IMR-90 (cell line): ENCODE measurements at regions not wholly inside any gene's neighbourhood (a gene's known extent, or its start where the extent isn't known, plus 50 kb on each side); places are given as distances from the start of the nearest gene placed in this dataset.

Source experiments
- ATAC-seq: fragments of 200-7000 bp; cut with Tn5 transposase; 2 replicates; pipeline ENCODE4 v1.9.1; 2020; ENCODE audit warnings: low read depth, mild to moderate bottlenecking, moderate library complexity
- BruUV-seq: library from RNA; stranded (reverse); fragments of 400-500 nt; replicated peaks from 2 replicates; lab custom pipeline; 2021; lab: Mats Ljungman, UMichigan
- CTCF ChIA-PET: fragments of 300-600 bp; formaldehyde crosslinking; extraction: SDS; loops from one replicate; lab custom pipeline; 2021; ENCODE audit warnings: antibody characterized with exemption; lab: Yijun Ruan, JAX
- POLR2A ChIA-PET: fragments of 300-600 bp; sonication (Branson Sonifier 250); formaldehyde crosslinking; loops from one replicate; lab custom pipeline; 2022; ENCODE audit warnings: antibody characterized with exemption; ENCODE audit not compliant: unreplicated experiment; lab: Charles Lee
- DNase-seq: peaks from one replicate; pipeline ENCODE4 v3.0.0; 2013
- H2AFZ ChIP-seq: replicated peaks from 2 replicates; pipeline ENCODE3; 2013; ENCODE audit warnings: low read length, mild to moderate bottlenecking; ENCODE audit not compliant: poor library complexity
- H2AK5ac ChIP-seq: 2 replicates; pipeline ENCODE4 v1.6.1; 2013; ENCODE audit warnings: low read depth, low read length, inconsistent platforms
- H2AK9ac ChIP-seq: replicated peaks from 2 replicates; pipeline ENCODE3; 2013; ENCODE audit warnings: mild to moderate bottlenecking, low read depth, low read length, moderate library complexity; ENCODE audit not compliant: poor library complexity
- H2BK120ac ChIP-seq: 2 replicates; pipeline ENCODE4 v1.6.1; 2013; ENCODE audit warnings: low read depth, low read length, inconsistent platforms
- H2BK15ac ChIP-seq: 3 replicates; pipeline ENCODE4 v1.6.1; 2013; ENCODE audit warnings: low read depth, low read length, inconsistent platforms
- H2BK20ac ChIP-seq: 2 replicates; pipeline ENCODE4 v1.6.1; 2013; ENCODE audit warnings: low read depth, mild to moderate bottlenecking, inconsistent platforms, low read length, moderate library complexity
- H2BK5ac ChIP-seq: 2 replicates; pipeline ENCODE4 v1.6.1; 2013; ENCODE audit warnings: mild to moderate bottlenecking, low read depth, low read length, inconsistent platforms; ENCODE audit not compliant: poor library complexity, severe bottlenecking
- H3K14ac ChIP-seq: replicated peaks from 2 replicates; pipeline ENCODE4 v1.6.1; 2013; ENCODE audit warnings: low read depth, low read length, inconsistent platforms
- H3K18ac ChIP-seq: 2 replicates; pipeline ENCODE4 v1.6.1; 2013; ENCODE audit warnings: low read depth, low read length, control low read depth
- H3K23ac ChIP-seq: 2 replicates; pipeline ENCODE4 v1.6.1; 2013; ENCODE audit warnings: low read depth, low read length, inconsistent platforms
- H3K27ac ChIP-seq: 2 replicates; pipeline ENCODE4 v1.5.1; 2013; ENCODE audit warnings: mild to moderate bottlenecking, control low read depth, low read length; ENCODE audit not compliant: insufficient read depth
- H3K27me3 ChIP-seq: 2 replicates; pipeline ENCODE4 v1.6.1; 2013; ENCODE audit warnings: low read length; ENCODE audit not compliant: control insufficient read depth, insufficient read depth
- H3K36me3 ChIP-seq: 2 replicates; pipeline ENCODE4 v1.6.1; 2013; ENCODE audit warnings: low read length, mixed read lengths; ENCODE audit not compliant: control insufficient read depth, insufficient read depth
- H3K4ac ChIP-seq: 2 replicates; pipeline ENCODE4 v1.6.1; 2013; ENCODE audit warnings: low read depth, low read length, inconsistent platforms
- H3K4me1 ChIP-seq: 2 replicates; pipeline ENCODE4 v1.6.1; 2013; ENCODE audit warnings: low read length, mixed read lengths; ENCODE audit not compliant: control insufficient read depth, insufficient read depth
- H3K4me2 ChIP-seq: 2 replicates; pipeline ENCODE4 v1.6.1; 2013; ENCODE audit warnings: low read depth, mild to moderate bottlenecking, control low read depth, low read length, moderate library complexity
- H3K4me3 ChIP-seq: 2 replicates; pipeline ENCODE4 v1.5.1; 2013; ENCODE audit warnings: low read depth, mild to moderate bottlenecking, control low read depth, low read length, moderate library complexity; ENCODE audit not compliant: insufficient read depth
- H3K56ac ChIP-seq: 2 replicates; pipeline ENCODE4 v1.6.1; 2013; ENCODE audit warnings: low read length, inconsistent platforms; ENCODE audit not compliant: insufficient read depth; ENCODE audit errors: extremely low read depth
- H3K79me1 ChIP-seq, 2 experiments: 2 replicates each; pipeline ENCODE4 v1.6.1; 2013; ENCODE audit warnings: low read length in 2 of 2, inconsistent platforms in 1 of 2, low read depth in 1 of 2
- H3K9ac ChIP-seq: 2 replicates; pipeline ENCODE4 v1.6.1; 2013; ENCODE audit warnings: low read depth, low read length, control low read depth
- H3K9me1 ChIP-seq: 2 replicates; pipeline ENCODE4 v1.6.1; 2013; ENCODE audit warnings: low read length, inconsistent platforms; ENCODE audit not compliant: insufficient read depth
- H3K9me3 ChIP-seq: 2 replicates; pipeline ENCODE4 v1.6.1; 2013; ENCODE audit warnings: low read length; ENCODE audit not compliant: control insufficient read depth, insufficient read depth
- H4K20me1 ChIP-seq: 2 replicates; pipeline ENCODE4 v1.6.1; 2013; ENCODE audit warnings: low read length, inconsistent platforms; ENCODE audit not compliant: insufficient read depth
- H4K5ac ChIP-seq: 2 replicates; pipeline ENCODE4 v1.6.1; 2013; ENCODE audit warnings: mild to moderate bottlenecking, low read depth, low read length, control low read depth
- H4K8ac ChIP-seq, 2 experiments: 2 replicates each; pipeline ENCODE4 v1.6.1; 2013; ENCODE audit warnings: low read depth in 2 of 2, low read length in 2 of 2, control low read depth in 1 of 2, inconsistent platforms in 1 of 2
- H4K91ac ChIP-seq: 2 replicates; pipeline ENCODE4 v1.6.1; 2013; ENCODE audit warnings: low read depth, low read length, inconsistent platforms; ENCODE audit not compliant: insufficient read depth
- CEBPB ChIP-seq: IDR thresholded peaks from 2 replicates; pipeline ENCODE4 v1.6.1; 2012; ENCODE audit warnings: low read depth, low read length, improper control_type of control experiment
- MAFK ChIP-seq: IDR thresholded peaks from 2 replicates; pipeline ENCODE4 v1.6.1; 2012; ENCODE audit warnings: low read depth, low read length, improper control_type of control experiment
- WGBS, 2 experiments: methylation state at CpG; one replicate each; pipeline versions ENCODE4 v1.1.5 to v1.1.7; 2013; ENCODE audit warnings: missing lambda C conversion rate in 2 of 2; ENCODE audit not compliant: insufficient read length in 1 of 2; ENCODE audit errors: extremely low coverage in 2 of 2; 5-methylcytosine and 5-hydroxymethylcytosine counted together
- dilution Hi-C: fragments of 300-500 bp; cut with HindIII; formaldehyde crosslinking; loops from one replicate; pipeline ENCODE4 v1.14.3; 2018; ENCODE audit warnings: low sequenced_read_pairs; ENCODE audit not compliant: unreplicated experiment
- in situ Hi-C: fragments of 300-500 bp; cut with MboI; formaldehyde crosslinking; loops from 3 replicates; pipeline ENCODE4 v1.14.3; 2019; ENCODE audit warnings: low sequenced_read_pairs, inconsistent platforms, mixed read lengths
- intact Hi-C: fragments of 100-400 bp; cut with micrococcal nuclease; formaldehyde crosslinking; loops from 2 replicates; pipeline ENCODE4 v1.10.0; 2022

DNA sequence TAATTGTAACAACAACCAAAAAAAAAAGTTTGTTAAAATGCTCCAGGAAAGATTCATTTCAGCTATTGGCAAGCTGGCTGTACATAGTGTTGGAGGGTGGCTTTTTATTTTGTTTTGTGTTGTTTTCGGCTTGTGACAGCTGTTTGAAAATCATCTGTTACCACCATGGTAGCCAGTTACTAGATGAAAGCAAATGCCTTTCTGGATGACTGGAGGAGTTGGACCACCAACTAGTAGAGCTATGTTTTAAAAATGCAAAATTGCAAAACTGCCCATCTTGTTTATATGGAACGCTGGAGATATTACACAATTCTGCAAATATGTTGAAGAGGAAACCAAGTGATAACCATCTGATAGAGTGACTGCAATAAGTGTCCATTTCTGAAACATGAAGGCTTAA lies 53.2 kb upstream of the TNIP3 start:
- Histone ChIP-seq H2BK5ac (no peak overlapping the region), H4K91ac (no peak overlapping the region), H3K27me3 (0 out of 2 replicates have a peak, but pooled peaks cover 3% of the 10 kb centered on the region), H4K5ac (no peak overlapping the region), H3K9me1 (peaks cover 2% of the 10 kb centered on the region; the same call in 1 of the 2 replicates), H3K9ac (no peak overlapping the region), H2BK20ac (no peak overlapping the region), H3K27ac (no peak overlapping the region), H3K14ac (no peak overlapping the region), H2AK5ac (no peak overlapping the region), H3K4me2 (no peak overlapping the region), H3K4ac (no peak overlapping the region), H2BK15ac (no peak overlapping the region), H3K23ac (no peak overlapping the region), H3K18ac (no peak overlapping the region), H2AK9ac (no peak overlapping the region), H3K79me1 (no peaks in the 10 kb centered on the region), H4K20me1 (no peaks in the 10 kb centered on the region), H3K36me3 (no peaks in the 10 kb centered on the region), H3K4me3 (no peak overlapping the region), H4K8ac (no peak overlapping the region), H3K9me3 (no peaks in the 10 kb centered on the region), H3K56ac (no peak overlapping the region), H2BK120ac (no peak overlapping the region), H2AFZ (no peak overlapping the region), H3K4me1 (no peaks in the 10 kb centered on the region)
- intact Hi-C loops (no loop called here), in situ Hi-C loops (no loop called here), dilution Hi-C loops (no loop called here)
- no TSS peak for BruUV-seq
- ATAC-seq (peak; percentile 83), DNase-seq (peak; percentile 46)
- CTCF ChIA-PET = no interaction called here
- POLR2A ChIA-PET = no interaction called here
- WGBS, 2 experiments = no CpG with 5 or more reads among the region's 2 CpGs
- TF ChIP-seq MAFK (no peak), CEBPB (peak; percentile 69)
